SU-DHL-6 (cell line): ENCODE measurements at regions not wholly inside any gene's neighbourhood (a gene's known extent, or its start where the extent isn't known, plus 50 kb on each side); places are given as distances from the start of the nearest gene placed in this dataset.

Source experiments
- EZH2phosphoT487 ChIP-seq: fragments of 200-600 bp; sonication (generic), shearing (Covaris generic); conservative IDR thresholded peaks from 2 replicates; pipeline ENCODE4 v1.6.1; 2018; ENCODE audit warnings: mild to moderate bottlenecking, antibody characterized with exemption, low read length, moderate library complexity, mixed read lengths
- TF ChIP-seq, protein P1 (sequence below): fragments of 200-600 bp; sonication (generic); IDR thresholded peaks from one replicate; pipeline ENCODE4 v1.5.1; 2017; ENCODE audit warnings: antibody characterized with exemption, mild to moderate bottlenecking, low read length, moderate library complexity; ENCODE audit not compliant: insufficient read depth, poor library complexity, severe bottlenecking

GRCh38 chr2:831225-831536, 119.5 kb upstream of the SNTG2 start:
- TF ChIP-seq, protein P1, sequence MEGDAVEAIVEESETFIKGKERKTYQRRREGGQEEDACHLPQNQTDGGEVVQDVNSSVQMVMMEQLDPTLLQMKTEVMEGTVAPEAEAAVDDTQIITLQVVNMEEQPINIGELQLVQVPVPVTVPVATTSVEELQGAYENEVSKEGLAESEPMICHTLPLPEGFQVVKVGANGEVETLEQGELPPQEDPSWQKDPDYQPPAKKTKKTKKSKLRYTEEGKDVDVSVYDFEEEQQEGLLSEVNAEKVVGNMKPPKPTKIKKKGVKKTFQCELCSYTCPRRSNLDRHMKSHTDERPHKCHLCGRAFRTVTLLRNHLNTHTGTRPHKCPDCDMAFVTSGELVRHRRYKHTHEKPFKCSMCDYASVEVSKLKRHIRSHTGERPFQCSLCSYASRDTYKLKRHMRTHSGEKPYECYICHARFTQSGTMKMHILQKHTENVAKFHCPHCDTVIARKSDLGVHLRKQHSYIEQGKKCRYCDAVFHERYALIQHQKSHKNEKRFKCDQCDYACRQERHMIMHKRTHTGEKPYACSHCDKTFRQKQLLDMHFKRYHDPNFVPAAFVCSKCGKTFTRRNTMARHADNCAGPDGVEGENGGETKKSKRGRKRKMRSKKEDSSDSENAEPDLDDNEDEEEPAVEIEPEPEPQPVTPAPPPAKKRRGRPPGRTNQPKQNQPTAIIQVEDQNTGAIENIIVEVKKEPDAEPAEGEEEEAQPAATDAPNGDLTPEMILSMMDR: no peak
- TF ChIP-seq EZH2phosphoT487: no peak
